GM21737 (cell line): ENCODE measurements at regions not wholly inside any gene's neighbourhood (a gene's known extent, or its start where the extent isn't known, plus 50 kb on each side); places are given as distances from the start of the nearest gene placed in this dataset.
"Not testable (repeated sequence)": the region's sequence is repeated elsewhere in the genome, so short reads cannot be mapped to it uniquely, and the experiment has no call there.

Source experiments
- ATAC-seq: cut with Tn5 transposase; IDR thresholded peaks from one replicate; pipeline ENCODE4 v1.9.1; 2021; ENCODE audit warnings: mild to moderate bottlenecking, moderate library complexity; ENCODE audit not compliant: unreplicated experiment

DNA sequence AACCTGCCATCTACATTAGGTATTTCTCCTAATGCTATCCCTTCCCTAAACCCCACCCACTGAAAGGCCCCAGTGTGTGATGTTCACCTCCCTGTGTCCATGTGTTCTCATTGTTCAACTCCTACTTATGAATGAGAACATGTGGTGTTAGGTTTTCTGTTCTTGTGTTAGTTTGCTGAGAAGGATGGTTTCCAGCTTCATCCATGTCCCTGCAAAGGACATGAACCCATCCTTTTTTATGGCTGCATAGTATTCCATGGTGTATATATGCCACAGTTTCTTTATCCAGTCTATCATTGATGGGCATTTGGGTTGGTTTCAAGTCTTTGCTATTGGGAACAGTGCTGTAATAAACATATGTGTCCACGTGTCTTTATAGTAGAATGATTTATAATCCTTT is 149.2 kb downstream of the PCDH7 start:
- ATAC-seq: not testable (repeated sequence)

DNA sequence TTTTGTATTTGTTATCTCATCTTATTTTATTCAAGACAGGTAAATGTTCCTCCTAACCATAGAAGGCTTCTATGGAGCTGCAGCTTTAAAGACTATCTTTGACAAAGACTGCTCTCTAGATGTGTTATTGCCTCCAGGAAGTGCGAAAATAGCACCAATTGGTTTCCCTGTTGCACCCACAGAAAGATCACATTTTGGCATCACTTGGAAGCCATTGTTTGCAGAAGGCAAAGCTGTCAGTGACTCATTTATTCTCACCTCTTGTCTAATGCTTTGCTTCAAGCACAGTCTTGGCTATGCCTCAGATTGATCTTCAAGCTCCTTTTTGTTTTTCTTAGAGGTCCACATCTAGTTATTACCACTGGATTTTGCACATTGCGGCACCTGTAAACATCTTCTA is 150.3 kb downstream of the PCDH7 start:
- ATAC-seq: no peak

DNA sequence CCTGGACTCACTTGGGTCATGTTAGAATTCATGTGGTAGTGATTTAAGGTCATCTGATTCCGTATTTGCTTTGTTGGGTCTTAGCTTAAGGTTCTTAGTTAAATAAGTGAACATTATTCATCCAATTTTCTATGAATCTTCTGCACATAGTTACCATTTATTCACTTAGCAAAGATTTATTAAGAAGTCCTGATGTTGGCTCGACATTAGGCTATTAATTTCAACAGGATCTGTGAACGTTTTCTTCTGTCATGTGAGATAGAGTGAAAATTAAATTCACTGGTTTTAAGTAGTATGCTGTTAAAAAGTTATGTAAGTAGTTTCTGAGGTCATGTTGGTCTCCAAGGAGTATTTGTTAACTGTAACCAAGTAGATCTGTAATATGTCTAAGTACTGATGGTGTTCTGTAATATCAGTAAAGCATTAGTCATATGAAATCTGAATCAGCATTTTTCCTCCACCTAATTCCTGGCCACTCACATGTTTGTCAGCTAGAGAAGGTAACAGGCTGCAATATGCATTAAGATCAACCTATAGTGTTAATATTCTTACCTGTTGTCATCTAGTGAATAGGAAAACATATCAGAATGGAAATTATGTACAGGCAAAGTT is 155.6 kb downstream of the PCDH7 start:
- no peak for ATAC-seq

DNA sequence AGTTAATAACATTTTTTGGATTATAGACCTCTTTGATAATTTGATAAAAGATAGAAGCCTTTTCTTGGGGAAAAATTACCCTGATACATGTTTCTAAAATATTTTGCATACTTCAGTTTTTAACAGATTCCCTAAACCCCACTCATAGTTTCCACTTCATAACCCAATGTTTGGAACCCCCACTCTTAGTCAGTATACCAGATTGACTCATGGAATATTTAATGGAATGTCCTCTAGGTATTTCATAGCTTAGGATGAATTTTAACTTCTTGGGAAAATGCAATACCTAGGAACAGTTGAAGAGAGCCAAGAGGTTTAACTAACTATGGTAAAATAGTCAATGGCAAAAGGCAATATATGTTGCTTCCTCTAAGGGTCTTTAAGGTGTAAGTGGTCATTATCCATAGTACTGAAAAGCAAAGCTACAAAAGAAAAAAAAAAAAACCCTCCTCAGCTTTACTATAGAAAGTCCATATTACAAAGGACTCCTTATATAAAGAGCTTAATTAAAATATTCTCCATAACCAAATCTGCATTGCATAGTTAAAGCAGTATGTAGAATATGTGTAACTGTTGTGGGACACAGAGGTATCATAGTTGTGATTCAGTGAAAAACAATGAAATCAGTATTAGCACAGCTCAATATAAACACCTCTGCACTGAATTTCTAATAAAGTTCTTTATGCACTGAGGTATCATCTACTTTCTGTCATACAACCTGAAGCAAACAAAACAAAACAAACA is 159.9 kb downstream of the PCDH7 start:
- ATAC-seq: no peak

DNA sequence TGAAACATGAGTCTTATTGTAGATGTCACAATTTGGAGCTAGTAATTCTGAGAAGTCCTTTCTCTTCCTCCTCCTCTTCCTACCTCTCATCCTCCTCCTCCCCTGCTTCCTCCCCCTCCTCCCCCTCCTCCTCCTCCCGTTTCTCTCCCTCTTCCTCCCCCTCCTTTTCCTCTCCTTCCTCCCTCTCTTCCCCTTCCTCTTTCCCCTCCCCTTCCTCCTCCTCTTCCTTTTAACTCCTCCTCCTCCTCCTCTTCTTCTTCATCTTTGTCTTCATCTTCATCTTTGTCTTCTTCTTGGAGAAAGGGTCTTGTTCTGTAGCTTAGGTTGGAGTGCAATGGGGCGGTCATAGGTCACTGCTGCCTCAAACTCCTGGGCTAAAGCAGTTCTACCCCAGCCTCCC is 161.8 kb downstream of the PCDH7 start:
- ATAC-seq: no peak

DNA sequence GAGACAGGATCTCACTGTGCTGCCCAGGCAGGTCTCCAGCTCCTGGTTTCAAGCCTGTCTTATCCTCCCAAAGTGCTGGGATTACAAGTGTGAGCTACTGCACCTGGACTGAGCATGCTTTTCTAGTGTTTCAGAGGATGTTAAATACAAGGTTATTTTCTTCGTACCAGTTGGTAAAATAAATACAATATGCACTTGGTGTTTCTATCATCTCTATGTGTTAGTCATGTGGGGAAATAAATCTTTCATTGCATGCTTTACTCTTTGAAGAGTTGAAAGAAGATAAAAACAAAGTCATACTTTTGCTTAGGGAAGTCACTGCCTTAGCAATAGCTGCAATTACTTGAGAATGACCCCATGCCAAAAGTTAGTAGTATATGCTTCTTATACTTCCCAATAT is 162.3 kb downstream of the PCDH7 start:
- no peak for ATAC-seq

DNA sequence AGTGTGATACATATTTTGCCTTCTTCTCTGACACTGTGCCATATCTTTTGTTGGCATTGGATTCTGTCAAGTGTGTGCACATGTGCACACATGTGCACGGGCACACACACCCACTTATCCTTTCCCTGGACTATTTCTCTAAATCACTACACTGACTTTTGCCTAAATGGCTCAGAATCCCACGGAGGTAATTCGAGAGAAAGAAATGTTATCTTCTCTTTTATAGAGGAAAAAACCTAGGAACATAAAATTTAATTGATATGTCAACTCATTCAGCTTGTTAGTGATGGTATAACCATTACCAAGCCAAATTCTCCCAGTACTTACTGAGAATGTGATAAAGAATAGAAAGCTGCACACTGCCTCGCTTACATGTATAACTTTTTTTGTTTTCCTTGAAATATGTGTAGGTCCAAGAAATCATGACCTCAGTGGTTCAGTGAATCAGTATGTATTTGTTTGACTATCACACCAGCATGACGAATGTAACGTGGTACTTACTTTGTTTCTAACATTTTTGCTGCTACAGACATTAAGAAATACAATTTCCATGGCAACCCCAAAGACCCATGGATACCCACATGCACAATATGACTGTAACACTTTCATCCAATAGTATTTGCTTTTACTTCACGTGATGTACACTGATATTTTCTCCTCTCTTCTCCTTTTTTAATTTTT is 163.0 kb downstream of the PCDH7 start:
- ATAC-seq: no peak

DNA sequence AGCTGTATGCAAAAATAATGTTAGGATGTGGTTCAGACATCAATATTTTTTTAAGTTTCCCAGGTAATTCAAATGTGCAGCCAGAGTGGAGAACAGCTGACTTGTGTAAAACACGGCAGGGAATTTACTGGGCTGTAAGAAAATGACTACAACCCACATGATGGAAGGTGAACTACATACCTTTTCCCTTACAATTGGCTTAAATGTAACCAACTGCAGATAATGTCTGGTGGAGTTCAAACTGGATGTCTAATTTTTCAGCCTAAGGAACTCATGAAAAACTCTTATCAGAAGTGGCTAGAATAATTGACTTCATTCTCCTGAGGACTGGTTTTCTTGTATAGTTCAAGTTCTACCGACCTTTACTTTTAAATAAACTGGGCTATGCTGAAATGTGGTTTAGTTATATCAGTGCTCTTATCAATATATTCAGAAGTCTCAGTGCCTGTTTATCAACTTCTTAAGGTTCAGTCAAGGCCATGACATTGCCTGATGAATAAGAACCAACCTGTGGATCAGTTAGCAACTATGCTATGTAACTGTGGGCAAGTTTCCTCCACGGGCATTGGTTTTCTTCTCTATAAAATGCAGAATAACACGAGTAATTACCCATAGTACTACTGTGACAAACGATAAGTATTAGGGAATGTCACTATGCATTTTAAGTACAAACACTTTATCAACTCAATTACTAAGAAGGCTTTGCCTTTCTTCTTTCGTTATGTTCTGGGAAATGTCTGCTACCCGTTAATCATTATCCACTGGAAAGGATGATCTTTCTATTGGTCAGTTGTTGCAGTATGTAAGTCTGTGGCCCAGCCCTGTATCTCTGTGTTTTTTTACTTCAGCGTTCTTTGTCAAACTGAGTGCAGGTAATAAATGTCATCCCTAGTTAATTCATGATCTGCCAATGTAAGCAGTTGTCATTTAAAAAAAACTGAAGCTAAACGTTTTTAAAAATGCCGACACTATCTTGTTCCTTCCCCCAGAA is 181.6 kb downstream of the PCDH7 start:
- no peak for ATAC-seq

DNA sequence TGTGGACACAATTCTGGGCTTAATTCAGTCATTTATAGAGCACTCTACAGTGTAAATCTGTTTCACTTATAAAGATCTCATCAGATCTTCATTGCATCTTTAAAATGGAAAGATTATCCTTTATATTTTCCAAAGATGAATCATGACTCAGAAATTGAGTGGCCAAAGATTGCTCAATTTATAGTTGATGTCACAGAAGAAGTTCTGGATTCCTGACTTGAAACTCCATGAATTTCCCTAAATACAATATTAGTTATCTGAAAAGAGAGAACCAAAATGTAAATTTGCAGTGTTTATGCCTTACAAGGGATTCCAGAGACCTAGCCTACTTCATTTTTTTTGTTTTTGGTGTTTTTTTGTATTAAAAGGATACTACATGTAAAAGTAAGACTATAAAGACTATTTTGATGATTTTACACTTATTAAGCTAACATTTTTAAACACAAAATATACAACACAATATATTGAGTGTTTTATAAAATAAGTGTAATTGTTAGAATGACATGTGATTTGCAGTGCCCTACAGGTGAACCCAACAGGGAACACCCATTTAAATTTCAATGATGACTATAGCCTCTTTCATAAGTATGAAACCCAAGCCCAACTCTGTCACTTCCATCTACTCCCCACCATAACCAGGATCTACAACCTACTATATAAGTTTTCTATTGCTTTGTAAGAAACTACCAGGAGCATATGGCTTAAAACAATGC is 183.5 kb downstream of the PCDH7 start:
- ATAC-seq: no peak

DNA sequence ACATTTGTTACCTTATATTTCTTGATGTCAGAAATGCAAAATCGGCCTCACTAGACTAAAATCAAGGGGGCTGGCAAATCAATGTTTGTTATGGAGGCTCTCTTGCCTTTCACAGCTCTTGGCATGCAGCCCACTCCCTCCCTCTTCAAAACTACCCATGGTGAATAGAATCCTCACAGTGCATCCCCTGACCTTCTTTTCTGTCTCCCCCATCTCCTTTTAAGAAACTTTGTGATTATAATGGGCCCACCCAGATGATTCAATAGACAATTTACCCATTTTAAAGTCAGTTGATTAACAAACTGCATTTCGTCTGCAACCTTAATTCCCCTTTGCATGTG is 184.0 kb downstream of the PCDH7 start:
- ATAC-seq: no peak

DNA sequence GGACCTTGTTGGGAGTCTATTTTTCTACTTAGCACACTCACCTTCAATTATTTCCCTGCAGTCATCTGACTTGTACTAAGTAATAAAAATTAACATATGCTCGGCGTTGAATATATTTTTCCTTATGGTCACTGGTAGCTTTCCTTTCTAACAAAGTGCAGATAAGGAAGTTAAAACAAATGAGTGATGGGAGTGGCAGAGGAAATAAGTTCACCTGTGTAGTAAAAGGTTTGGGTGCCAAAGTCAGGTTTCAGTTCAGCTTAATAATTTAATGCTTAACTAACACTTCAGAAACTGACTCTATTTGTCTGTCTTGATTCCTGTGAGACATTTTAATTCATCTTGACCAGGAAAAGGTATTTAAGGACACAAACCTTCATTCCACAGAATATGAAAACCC is 184.4 kb downstream of the PCDH7 start:
- no peak for ATAC-seq

DNA sequence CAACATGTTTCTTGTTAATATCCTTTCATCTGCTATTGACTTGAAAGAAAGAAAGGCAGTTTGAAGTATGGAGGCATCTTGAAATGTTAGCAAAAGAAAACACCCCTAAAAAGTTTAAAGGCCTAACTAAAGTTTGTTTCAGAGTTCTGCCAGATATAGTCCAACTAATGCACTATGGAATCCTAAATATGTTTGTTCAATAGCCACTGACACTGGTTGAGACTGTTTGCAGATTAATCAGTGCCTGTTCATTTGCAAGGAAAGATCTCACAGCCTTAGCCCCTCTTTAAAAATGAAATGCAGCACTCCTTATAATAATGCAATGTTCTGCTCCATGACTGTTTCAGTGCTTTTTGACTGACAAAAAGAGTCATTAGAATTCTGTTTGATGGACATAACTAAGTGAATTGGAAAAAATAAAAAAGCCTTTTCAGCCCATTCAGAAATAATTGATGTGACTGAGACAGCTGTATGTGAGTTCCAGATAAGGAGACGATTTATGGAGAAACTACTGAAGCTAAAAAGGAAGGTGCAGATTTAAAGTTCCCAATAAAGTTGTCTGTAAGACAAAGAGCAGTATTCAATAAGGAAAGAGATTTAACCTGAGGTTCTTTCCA is 192.0 kb downstream of the PCDH7 start:
- no peak for ATAC-seq

DNA sequence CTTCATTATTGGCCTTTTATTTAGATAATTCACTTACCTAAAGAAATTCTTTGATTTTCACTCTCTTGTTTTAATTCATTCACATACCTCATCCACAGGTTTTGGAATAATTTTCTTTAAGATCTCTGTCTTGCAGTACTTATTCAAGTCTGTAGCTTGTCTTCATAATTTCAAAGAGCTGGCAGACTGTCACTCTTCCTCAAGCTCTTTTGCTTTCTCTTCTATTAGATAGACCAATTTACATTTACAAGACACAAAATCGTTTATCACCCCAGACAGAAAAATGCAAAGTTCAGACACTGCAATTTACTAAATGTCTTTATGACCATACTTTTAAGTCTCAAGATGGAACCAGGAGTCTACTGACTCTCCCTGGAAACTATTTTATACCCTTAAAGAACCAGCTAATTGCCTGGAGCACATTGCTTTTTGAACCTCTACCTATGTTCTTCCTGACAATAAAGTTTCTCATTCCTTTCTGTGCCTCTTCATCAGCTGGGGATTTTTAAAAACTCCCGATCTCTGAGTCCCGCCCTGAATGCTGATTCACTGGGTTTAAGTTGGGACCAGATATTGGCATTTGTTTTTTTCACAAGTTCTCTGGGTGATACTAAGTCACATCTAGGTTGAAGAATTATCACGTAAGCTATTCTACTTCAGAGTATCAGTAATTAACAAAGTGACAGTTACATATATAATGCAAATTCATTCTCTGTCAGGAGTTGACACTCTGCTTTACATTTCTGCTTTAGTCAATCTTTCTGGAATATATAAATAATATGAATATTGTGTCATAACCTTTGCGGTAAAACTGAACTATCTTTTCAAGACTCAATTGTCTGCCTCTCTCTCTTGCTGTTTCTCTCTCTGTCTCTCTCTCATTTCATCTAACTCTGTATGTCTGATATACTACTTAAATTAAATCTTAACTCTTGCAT is 196.4 kb downstream of the PCDH7 start:
- ATAC-seq: no peak

DNA sequence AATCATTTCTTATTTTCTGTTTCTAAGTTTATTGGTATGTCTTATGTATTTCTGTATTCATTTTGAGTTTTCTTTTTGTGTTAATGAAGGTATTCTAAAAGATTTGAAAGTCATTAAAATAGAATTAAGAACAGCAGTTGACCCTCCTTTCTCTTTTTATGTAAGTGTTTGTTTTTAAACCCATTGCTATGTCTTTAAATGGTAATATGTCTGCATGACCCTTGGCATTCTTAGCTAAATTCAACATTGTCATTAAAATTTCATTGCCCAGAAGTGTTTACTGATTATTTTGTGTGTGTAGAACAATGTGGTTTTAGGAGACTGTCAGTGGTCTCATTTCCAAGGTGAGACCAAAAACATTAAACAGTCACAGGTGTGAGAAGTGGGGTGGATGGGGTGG is 197.8 kb downstream of the PCDH7 start:
- ATAC-seq: no peak

DNA sequence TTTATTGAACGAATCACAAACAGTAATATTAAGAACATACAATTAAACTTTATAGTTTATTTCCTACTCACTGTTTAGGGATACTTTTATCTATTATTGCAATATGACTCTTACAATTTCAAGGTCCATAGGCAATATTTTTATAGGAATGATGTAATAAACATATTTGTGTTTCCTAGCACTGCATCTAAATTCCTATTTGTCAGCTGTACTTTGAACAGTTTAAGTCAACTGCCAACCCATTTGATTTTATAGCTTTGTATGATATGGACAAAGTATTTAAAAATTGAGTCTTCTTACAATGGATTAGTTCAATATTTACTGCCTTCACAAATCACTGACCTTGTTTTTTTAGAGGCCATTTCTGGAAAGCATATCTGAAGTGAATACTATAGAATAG is 199.3 kb downstream of the PCDH7 start:
- ATAC-seq: no peak

DNA sequence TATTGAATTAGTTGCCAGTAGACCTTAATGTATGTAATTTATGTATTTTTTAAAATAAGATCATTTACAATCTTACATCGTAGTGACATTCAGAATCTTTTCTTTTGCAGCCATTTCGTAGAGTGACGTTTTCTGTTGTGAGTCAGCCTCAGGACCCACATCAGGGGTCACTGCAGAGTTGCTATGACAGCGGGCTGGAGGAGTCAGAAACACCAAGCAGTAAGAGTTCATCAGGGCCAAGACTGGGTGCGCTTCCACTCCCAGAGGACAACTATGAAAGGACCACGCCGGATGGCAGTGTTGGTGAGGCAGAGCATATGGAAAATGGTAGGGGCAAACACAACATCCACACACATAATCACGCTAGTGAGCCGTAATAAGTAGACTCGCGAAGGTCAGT is 199.9 kb downstream of the PCDH7 start:
- no peak for ATAC-seq

DNA sequence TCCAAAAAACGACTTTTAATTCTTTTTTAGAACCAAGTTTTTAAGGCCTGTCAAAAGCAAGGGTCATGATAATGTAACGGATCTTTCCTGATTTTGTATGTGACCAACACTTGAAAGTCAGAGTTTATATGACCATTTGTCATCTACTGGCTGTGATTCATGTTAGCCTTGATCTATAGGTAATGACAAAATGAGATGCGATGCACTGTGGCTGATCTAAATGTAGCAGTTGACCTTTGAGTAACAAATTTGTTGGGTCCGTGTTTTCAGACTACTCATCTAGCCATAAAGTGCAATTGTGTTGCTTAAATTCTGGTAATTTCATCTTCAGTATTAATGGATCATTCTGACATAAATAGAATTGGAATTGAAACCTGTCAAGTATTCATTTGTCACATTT is 202.5 kb downstream of the PCDH7 start:
- no peak for ATAC-seq

DNA sequence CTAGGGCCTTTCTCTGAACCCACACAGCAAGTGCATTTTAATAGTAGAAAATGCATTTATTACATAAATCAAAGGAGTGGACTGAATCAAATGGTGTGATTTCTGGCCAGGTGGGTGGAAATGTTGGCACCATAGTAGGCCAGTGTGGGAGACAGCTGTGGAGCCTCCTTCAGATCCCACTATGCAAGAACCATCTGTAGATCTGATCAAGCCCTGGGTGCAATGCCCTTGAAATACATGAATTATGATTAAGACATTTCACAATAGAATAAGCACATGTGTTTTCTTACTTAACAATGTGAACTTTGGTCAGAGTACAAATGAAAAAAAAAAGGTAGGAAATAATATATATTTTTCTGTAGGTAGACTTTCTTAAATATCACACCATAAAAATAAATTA is 204.3 kb downstream of the PCDH7 start:
- ATAC-seq: no peak

DNA sequence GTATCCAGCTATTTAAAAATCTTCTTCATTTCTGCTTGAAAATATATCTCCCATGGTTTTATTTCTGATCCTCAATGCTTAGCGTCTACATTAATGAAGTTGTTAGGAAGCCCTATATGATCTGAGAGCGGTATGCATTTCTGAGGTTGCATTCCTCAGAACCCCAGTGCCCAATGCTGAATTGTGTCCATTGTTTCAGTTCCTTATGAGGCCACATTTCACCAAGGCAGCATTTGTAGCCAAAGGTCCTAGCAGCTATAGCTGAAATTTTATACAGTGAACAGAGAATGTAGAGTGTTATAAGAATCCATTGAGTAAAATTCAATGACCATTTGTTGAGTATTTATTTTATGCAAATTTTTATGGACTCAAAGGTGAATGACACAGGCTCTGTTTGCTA is 209.5 kb downstream of the PCDH7 start:
- ATAC-seq: no peak
